GM13976 (cell line): ENCODE measurements at regions not wholly inside any gene's neighbourhood (a gene's known extent, or its start where the extent isn't known, plus 50 kb on each side); places are given as distances from the start of the nearest gene placed in this dataset.

Experiments used
- DNase-seq: peaks from one replicate; pipeline ENCODE4 v3.0.0; 2012; ENCODE audit warnings: low spot score
- CTCF ChIP-seq: IDR thresholded peaks from 2 replicates; pipeline ENCODE4 v1.5.1; 2012; ENCODE audit warnings: borderline replicate concordance, mild to moderate bottlenecking; ENCODE audit not compliant: insufficient read depth; ENCODE audit errors: extremely low read depth, missing control alignments, control extremely low read depth
- in situ Hi-C: fragments of 300-500 bp; cut with MboI; formaldehyde crosslinking; loops from one replicate; pipeline ENCODE4 v1.12.0; 2022; ENCODE audit warnings: low sequenced_read_pairs, mixed read lengths, inconsistent platforms; ENCODE audit not compliant: unreplicated experiment

GRCh38 chr14:101037021-101037817 lies 133.7 kb upstream of the RTL1 start:
- TF ChIP-seq CTCF = no peak
- DNase-seq = no peak
- in situ Hi-C loops = no loop called here

DNA sequence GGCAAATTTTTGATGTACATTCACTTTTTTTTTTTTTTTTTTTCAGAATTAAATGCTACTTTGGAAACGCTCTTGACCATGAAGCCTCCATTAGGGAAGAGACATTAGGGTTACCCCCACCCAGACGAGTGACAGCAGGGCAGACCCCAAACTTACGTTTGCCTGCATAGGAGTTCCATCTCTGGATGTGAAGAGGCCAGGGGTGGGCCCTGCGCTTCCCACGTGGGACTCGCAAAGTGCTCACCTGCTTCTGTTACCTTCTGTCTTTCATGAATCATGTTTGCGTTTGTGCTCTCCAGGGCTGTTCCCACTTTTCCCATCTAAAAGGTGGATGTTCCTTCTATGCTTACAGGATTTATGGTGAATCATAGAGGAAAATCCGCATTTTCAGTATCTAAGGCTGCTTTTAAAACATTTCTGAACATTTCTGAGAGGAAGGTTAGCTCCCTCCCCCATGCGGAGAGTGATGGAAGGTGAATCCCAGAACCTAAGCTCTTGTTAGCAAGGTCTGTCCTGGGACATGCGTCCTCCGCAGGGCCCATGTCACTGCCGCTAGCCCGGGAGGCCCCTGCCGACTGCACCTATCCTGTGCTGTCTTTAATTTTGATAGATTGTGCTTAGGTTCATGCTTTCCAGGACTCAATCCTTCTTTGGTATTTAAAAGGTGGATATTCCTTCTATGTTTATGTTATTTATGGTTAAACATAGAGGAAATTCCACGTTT lies 135.7 kb upstream of the RTL1 start:
- in situ Hi-C loops = no loop called here
- no peak for DNase-seq
- TF ChIP-seq CTCF = no peak

- in situ Hi-C loops = no loop called here
- TF ChIP-seq CTCF = no peak
- no peak for DNase-seq
Measured at GRCh38 chr14:101039755-101040138, 136.2 kb upstream of the RTL1 start.

DNA sequence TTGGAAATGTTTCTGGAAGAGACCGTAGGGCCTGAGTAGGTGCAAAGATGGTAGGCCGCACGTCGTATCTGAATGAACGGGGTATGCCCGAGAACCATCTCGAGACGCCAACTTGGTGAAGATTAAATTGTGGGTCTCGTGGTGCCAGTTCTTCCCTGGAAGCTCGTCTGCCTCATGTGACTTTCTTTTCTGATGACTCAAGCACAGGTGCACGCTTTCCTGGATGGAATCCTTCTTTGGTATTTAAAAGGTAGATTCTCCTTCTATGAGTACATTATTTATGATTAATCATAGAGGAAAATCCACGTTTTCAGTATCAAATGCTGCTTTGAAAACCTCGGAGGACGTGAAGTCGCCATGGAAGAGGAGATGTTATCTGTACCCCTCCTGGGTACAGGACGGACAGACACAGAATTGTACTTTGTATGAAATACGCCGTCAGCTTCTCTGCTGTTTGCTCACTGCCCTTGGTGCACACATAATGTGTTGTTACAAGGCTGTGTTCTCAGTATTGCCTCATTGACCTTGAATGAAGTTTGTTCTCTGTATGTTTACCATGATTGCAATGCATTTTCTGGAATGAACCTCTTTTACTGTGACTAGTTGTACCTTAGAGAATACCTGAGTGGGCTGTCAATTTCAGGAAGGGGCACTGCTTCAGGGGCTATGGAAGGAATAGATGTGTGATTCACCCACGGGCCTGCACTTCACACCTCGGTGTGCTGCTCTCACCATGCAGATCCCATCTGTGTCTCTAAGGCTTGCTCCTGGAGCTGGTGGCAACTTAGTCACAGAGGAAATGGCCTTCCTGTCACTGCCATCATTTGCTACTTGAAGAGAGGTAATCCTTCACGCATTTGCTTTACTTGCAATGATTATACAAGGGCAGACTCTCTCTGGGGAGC lies 137.3 kb upstream of the RTL1 start:
- in situ Hi-C loops = no loop called here
- no peak for TF ChIP-seq CTCF
- DNase-seq = no peak

- in situ Hi-C loops = no loop called here
- TF ChIP-seq CTCF = no peak
- DNase-seq = no peak
Measured at GRCh38 chr14:101043891-101044290, 140.4 kb upstream of the RTL1 start.

DNA sequence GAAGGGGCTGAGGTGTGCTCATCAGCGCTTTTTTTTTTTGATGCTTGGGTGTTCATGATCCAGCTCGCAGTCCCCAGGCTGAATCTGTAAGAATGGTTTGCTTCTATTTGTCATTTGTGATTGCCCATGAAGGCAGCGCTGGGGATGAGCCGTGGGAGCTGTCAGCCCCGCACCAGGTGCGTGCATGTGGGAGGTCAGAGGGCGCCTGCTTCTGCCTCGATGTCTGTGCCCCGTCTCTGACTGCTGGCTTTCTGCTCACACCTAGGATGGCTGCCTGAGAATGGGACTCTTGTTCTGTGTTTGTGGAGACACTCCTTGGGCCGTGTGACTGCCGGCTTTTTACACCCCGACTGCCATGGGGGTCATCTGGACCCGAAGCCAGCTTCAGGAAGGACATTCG lies 141.2 kb upstream of the RTL1 start:
- in situ Hi-C loops = no loop called here
- no peak for TF ChIP-seq CTCF
- no peak for DNase-seq
